GM19467 (cell line): ENCODE measurements at regions not wholly inside any gene's neighbourhood (a gene's known extent, or its start where the extent isn't known, plus 50 kb on each side); places are given as distances from the start of the nearest gene placed in this dataset.

Source experiments
- ATAC-seq: cut with Tn5 transposase; IDR thresholded peaks from one replicate; pipeline ENCODE4 v1.9.1; 2021; ENCODE audit warnings: mild to moderate bottlenecking, moderate library complexity; ENCODE audit not compliant: unreplicated experiment

- ATAC-seq: no peak
Measured at GRCh38 chr11:71201936-71202597, 50.3 kb downstream of the SHANK2 start.

GRCh38 chr11:71201231-71201630 lies 51.1 kb downstream of the SHANK2 start:
- no peak for ATAC-seq

GRCh38 chr11:71200761-71201160 lies 51.6 kb downstream of the SHANK2 start:
- ATAC-seq: no peak

- ATAC-seq: no peak
Measured at GRCh38 chr11:71200172-71200716, 52.1 kb downstream of the SHANK2 start.

- ATAC-seq: no peak
Measured at GRCh38 chr11:71199226-71199820, 53.1 kb downstream of the SHANK2 start.

GRCh38 chr11:71198823-71199165 lies 53.6 kb downstream of the SHANK2 start:
- ATAC-seq: no peak

- no peak for ATAC-seq
Measured at GRCh38 chr11:71198141-71198822, 54.1 kb downstream of the SHANK2 start.

GRCh38 chr11:71197096-71197495 lies 55.3 kb downstream of the SHANK2 start:
- no peak for ATAC-seq

- no peak for ATAC-seq
Measured at GRCh38 chr11:71194710-71195109, 57.7 kb downstream of the SHANK2 start.

GRCh38 chr11:71193431-71193830 lies 58.9 kb downstream of the SHANK2 start:
- no peak for ATAC-seq

GRCh38 chr11:71192629-71193028 lies 59.7 kb downstream of the SHANK2 start:
- no peak for ATAC-seq

GRCh38 chr11:71191201-71191600 lies 61.2 kb downstream of the SHANK2 start:
- ATAC-seq: no peak

- ATAC-seq: no peak
Measured at GRCh38 chr11:71190551-71190950, 61.8 kb downstream of the SHANK2 start.

- ATAC-seq: no peak
Measured at GRCh38 chr11:71189768-71190315, 62.5 kb downstream of the SHANK2 start.

- no peak for ATAC-seq
Measured at GRCh38 chr11:71188886-71189767, 63.2 kb downstream of the SHANK2 start.

GRCh38 chr11:71188073-71188472 lies 64.3 kb downstream of the SHANK2 start:
- ATAC-seq: no peak

GRCh38 chr11:71186806-71187205 lies 65.6 kb downstream of the SHANK2 start:
- no peak for ATAC-seq

GRCh38 chr11:71185411-71185810 lies 67.0 kb downstream of the SHANK2 start:
- no peak for ATAC-seq

GRCh38 chr11:71184421-71185210 lies 67.8 kb downstream of the SHANK2 start:
- ATAC-seq: no peak

- ATAC-seq: no peak
Measured at GRCh38 chr11:71183878-71184277, 68.5 kb downstream of the SHANK2 start.
